LNCAP (cell line): ENCODE measurements at regions not wholly inside any gene's neighbourhood (a gene's known extent, or its start where the extent isn't known, plus 50 kb on each side); places are given as distances from the start of the nearest gene placed in this dataset.

ENCODE experiments used
- CTCF ChIP-seq: fragments of 450-650 bp; IDR thresholded peaks from 2 replicates; pipeline ENCODE4 v1.5.1; 2017; ENCODE audit warnings: mild to moderate bottlenecking

- TF ChIP-seq CTCF: no peak
Measured at GRCh38 chr2:131645177-131645765, 117.6 kb downstream of the CCDC74A start.

- TF ChIP-seq CTCF: no peak
Measured at GRCh38 chr2:131646669-131647297, 119.1 kb downstream of the CCDC74A start.

- TF ChIP-seq CTCF: no peak
Measured at GRCh38 chr2:131656816-131657633, 129.3 kb downstream of the CCDC74A start.

- TF ChIP-seq CTCF: no peak
Measured at GRCh38 chr2:131657895-131658768, 130.4 kb downstream of the CCDC74A start.

GRCh38 chr2:131658769-131659131 lies 131.1 kb downstream of the CCDC74A start:
- no peak for TF ChIP-seq CTCF

GRCh38 chr2:131659168-131659572 lies 131.5 kb downstream of the CCDC74A start:
- no peak for TF ChIP-seq CTCF
